ENCODE measurements at regions not wholly inside any gene's neighbourhood (a gene's known extent, or its start where the extent isn't known, plus 50 kb on each side); places are given as distances from the start of the nearest gene placed in this dataset.

GRCh38 chr13:76503291-76503690 is 382.9 kb downstream of the KCTD12 start:
- no peak for DNase-seq

GRCh38 chr13:76500894-76501293 is 385.3 kb downstream of the KCTD12 start:
- DNase-seq: no peak

- no peak for DNase-seq
These were observed 386.3 kb downstream of the KCTD12 start for GRCh38 chr13:76499891-76500290.

- no peak for DNase-seq
These were observed 396.9 kb downstream of the KCTD12 start for GRCh38 chr13:76489274-76489673.

- no peak for DNase-seq
These were observed 404.5 kb downstream of the KCTD12 start for GRCh38 chr13:76481738-76482137.

- DNase-seq: no peak
These were observed 411.2 kb downstream of the KCTD12 start for GRCh38 chr13:76474966-76475365.

GRCh38 chr13:76474356-76474755 is 411.8 kb downstream of the KCTD12 start:
- no peak for DNase-seq

GRCh38 chr13:76473552-76474134 is 412.6 kb downstream of the KCTD12 start:
- peak; percentile 64 for DNase-seq

GRCh38 chr13:76472916-76473315 is 413.3 kb downstream of the KCTD12 start:
- DNase-seq: no peak

GRCh38 chr13:76471486-76471885 is 414.7 kb downstream of the KCTD12 start:
- no peak for DNase-seq

GRCh38 chr13:76470991-76471390 is 415.2 kb downstream of the KCTD12 start:
- DNase-seq: no peak

- no peak for DNase-seq
These were observed 420.2 kb downstream of the KCTD12 start for GRCh38 chr13:76466043-76466442.

- DNase-seq: no peak
These were observed 422.9 kb downstream of the KCTD12 start for GRCh38 chr13:76463314-76463713.

GRCh38 chr13:76461999-76462398 is 424.2 kb downstream of the KCTD12 start:
- DNase-seq: no peak

GRCh38 chr13:76461484-76461883 is 424.7 kb downstream of the KCTD12 start:
- DNase-seq: no peak

- DNase-seq: no peak
These were observed 426.3 kb downstream of the KCTD12 start for GRCh38 chr13:76459863-76460262.

GRCh38 chr13:76455960-76456359 is 430.2 kb downstream of the KCTD12 start:
- peak; percentile 52 for DNase-seq

- DNase-seq: no peak
These were observed 431.2 kb downstream of the KCTD12 start for GRCh38 chr13:76454991-76455390.

- DNase-seq: no peak
These were observed 436.5 kb downstream of the KCTD12 start for GRCh38 chr13:76449716-76450115.

GRCh38 chr13:76446191-76446590 is 440.0 kb downstream of the KCTD12 start:
- DNase-seq: no peak

GRCh38 chr13:76440568-76440967 is 445.6 kb downstream of the KCTD12 start:
- no peak for DNase-seq

GRCh38 chr13:76439546-76439945 is 446.7 kb downstream of the KCTD12 start:
- no peak for DNase-seq

GRCh38 chr13:76438050-76438449 is 448.2 kb downstream of the KCTD12 start:
- DNase-seq: peak; percentile 61

- DNase-seq: peak; percentile 82
These were observed 460.3 kb downstream of the KCTD12 start for GRCh38 chr13:76425935-76426334.

- DNase-seq: no peak
These were observed 465.2 kb downstream of the KCTD12 start for GRCh38 chr13:76421011-76421410.

GRCh38 chr13:76418404-76418803 is 467.8 kb downstream of the KCTD12 start:
- no peak for DNase-seq
